C4-2B (cell line): ENCODE measurements at regions not wholly inside any gene's neighbourhood (a gene's known extent, or its start where the extent isn't known, plus 50 kb on each side); places are given as distances from the start of the nearest gene placed in this dataset.

Experiments used
- ZFX ChIP-seq: fragments of 450-650 bp; IDR thresholded peaks from 2 replicates; pipeline ENCODE4 v1.6.1; 2017
- TF ChIP-seq, protein P1 (sequence below): fragments of 450-650 bp; conservative IDR thresholded peaks from 2 replicates; pipeline ENCODE4 v1.5.1; 2017; ENCODE audit warnings: mild to moderate bottlenecking

DNA sequence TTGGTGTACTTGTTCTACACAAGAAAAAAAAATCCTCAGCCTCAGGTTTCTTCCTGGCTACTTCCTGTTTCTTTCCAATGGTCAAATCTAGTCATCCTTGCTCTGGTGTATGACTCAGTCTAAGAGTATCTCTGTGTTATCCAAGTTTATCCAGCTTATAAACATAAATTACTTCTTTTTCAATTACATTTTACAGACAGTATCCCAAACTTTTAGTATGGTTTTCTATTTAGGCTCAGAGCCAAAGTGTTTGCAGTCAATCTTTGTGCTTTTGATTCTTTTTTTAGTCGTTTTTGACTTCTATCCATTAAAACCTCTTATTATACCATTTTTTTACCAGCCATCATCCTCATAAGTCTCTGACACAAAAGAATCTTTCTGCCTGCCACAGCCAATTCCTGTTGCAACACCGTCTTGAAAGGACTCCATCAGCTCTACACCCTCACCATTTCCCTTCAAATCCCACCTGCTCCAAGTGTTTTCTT lies 294.6 kb downstream of the PTEN start:
- TF ChIP-seq, protein P1, sequence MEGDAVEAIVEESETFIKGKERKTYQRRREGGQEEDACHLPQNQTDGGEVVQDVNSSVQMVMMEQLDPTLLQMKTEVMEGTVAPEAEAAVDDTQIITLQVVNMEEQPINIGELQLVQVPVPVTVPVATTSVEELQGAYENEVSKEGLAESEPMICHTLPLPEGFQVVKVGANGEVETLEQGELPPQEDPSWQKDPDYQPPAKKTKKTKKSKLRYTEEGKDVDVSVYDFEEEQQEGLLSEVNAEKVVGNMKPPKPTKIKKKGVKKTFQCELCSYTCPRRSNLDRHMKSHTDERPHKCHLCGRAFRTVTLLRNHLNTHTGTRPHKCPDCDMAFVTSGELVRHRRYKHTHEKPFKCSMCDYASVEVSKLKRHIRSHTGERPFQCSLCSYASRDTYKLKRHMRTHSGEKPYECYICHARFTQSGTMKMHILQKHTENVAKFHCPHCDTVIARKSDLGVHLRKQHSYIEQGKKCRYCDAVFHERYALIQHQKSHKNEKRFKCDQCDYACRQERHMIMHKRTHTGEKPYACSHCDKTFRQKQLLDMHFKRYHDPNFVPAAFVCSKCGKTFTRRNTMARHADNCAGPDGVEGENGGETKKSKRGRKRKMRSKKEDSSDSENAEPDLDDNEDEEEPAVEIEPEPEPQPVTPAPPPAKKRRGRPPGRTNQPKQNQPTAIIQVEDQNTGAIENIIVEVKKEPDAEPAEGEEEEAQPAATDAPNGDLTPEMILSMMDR: no peak
- no peak for TF ChIP-seq ZFX
